Peyer's patch (tissue), 4 donors: ENCODE measurements at regions not wholly inside any gene's neighbourhood (a gene's known extent, or its start where the extent isn't known, plus 50 kb on each side); places are given as distances from the start of the nearest gene placed in this dataset.

Experiments used
- POLR2A ChIP-seq, 2 donors: fragments of 450-650 bp; IDR thresholded peaks; one replicate each; pipeline ENCODE4 v1.5.1; 2017; ENCODE audit warnings: antibody characterized with exemption in 2 of 2, mild to moderate bottlenecking in 2 of 2, moderate library complexity in 2 of 2
- TF ChIP-seq, protein P1 (sequence below), 6 experiments: fragments of 450-650 bp in 4 of 6; fragments of 200-600 bp in 2 of 6; sonication (generic) in 1 of 6; IDR thresholded peaks; one replicate each; pipeline ENCODE4 v1.5.1; 2017 to 2019; ENCODE audit warnings: antibody characterized with exemption in 6 of 6, mild to moderate bottlenecking in 3 of 6, moderate library complexity in 1 of 6

DNA sequence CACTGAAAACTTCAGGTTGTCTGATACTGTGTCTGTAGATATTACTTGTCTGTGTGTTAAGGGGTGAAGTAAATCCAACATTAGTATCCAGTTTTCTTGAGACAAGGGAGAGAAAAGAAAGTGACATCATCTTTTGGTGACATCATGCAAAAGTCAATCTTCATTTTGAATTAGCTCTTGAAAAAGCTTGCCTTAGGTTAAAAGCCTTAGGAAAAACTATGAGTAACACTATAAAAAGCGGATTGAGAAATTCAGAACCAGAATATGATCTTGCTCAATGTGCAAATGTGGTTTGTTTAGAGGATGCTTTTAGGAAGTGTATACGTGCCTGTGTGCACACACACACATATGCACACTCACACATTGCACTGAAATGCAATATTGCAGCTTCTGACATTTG, 345.8 kb upstream of the CASK start:
- no peak for TF ChIP-seq POLR2A (IDR thresholded peaks at IDR 0.05)
- TF ChIP-seq, protein P1, sequence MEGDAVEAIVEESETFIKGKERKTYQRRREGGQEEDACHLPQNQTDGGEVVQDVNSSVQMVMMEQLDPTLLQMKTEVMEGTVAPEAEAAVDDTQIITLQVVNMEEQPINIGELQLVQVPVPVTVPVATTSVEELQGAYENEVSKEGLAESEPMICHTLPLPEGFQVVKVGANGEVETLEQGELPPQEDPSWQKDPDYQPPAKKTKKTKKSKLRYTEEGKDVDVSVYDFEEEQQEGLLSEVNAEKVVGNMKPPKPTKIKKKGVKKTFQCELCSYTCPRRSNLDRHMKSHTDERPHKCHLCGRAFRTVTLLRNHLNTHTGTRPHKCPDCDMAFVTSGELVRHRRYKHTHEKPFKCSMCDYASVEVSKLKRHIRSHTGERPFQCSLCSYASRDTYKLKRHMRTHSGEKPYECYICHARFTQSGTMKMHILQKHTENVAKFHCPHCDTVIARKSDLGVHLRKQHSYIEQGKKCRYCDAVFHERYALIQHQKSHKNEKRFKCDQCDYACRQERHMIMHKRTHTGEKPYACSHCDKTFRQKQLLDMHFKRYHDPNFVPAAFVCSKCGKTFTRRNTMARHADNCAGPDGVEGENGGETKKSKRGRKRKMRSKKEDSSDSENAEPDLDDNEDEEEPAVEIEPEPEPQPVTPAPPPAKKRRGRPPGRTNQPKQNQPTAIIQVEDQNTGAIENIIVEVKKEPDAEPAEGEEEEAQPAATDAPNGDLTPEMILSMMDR (IDR thresholded peaks at IDR 0.05), result no peak
